H9 (cell line): ENCODE measurements at regions not wholly inside any gene's neighbourhood (a gene's known extent, or its start where the extent isn't known, plus 50 kb on each side); places are given as distances from the start of the nearest gene placed in this dataset.

ENCODE experiments used
- DNase-seq: peaks from one replicate; pipeline ENCODE4 v3.0.0-alpha.2; 2017
- H2AFZ ChIP-seq: one replicate; pipeline ENCODE4 v1.6.1; 2013; ENCODE audit warnings: mild to moderate bottlenecking, low read length, control low read depth, moderate library complexity
- H2AK5ac ChIP-seq: 2 replicates; pipeline ENCODE4 v1.6.1; 2013; ENCODE audit warnings: low read length, control low read depth, mixed read lengths; ENCODE audit not compliant: insufficient read length
- H2BK120ac ChIP-seq: one replicate; pipeline ENCODE4 v1.6.1; 2013; ENCODE audit warnings: low read depth, mild to moderate bottlenecking, low read length, control low read depth, inconsistent platforms; ENCODE audit not compliant: poor library complexity, severe bottlenecking
- H2BK12ac ChIP-seq: 2 replicates; pipeline ENCODE4 v1.6.1; 2013; ENCODE audit warnings: low read length, control low read depth, mixed read lengths, low read depth; ENCODE audit not compliant: insufficient read length
- H2BK15ac ChIP-seq: 2 replicates; pipeline ENCODE4 v1.6.1; 2013; ENCODE audit warnings: low read depth, low read length, control low read depth
- H2BK20ac ChIP-seq: one replicate; pipeline ENCODE4 v1.6.1; 2013; ENCODE audit warnings: low read depth, mild to moderate bottlenecking, low read length, control low read depth, inconsistent platforms; ENCODE audit not compliant: poor library complexity, severe bottlenecking
- H2BK5ac ChIP-seq: 2 replicates; pipeline ENCODE4 v1.6.1; 2013; ENCODE audit warnings: low read length, control low read depth, mixed read lengths; ENCODE audit not compliant: insufficient read length
- H3K14ac ChIP-seq: 2 replicates; pipeline ENCODE4 v1.6.1; 2013; ENCODE audit warnings: low read length, control low read depth; ENCODE audit not compliant: insufficient read depth
- H3K18ac ChIP-seq: 2 replicates; pipeline ENCODE4 v1.6.1; 2013; ENCODE audit warnings: low read depth, mild to moderate bottlenecking, mixed read lengths, low read length, control low read depth; ENCODE audit not compliant: insufficient read length
- H3K23ac ChIP-seq: 2 replicates; pipeline ENCODE4 v1.6.1; 2013; ENCODE audit warnings: low read length, control low read depth, mixed read lengths, low read depth; ENCODE audit not compliant: insufficient read length
- H3K23me2 ChIP-seq: 2 replicates; pipeline ENCODE4 v1.6.1; 2013; ENCODE audit warnings: low read depth, mild to moderate bottlenecking, mixed read lengths, low read length, control low read depth; ENCODE audit not compliant: insufficient read length, poor library complexity, severe bottlenecking
- H3K27ac ChIP-seq: 2 replicates; pipeline ENCODE4 v1.5.1; 2013; ENCODE audit warnings: low read length, control low read depth, mixed read lengths, low read depth; ENCODE audit not compliant: insufficient read length
- H3K27me3 ChIP-seq: 2 replicates; pipeline ENCODE4 v1.6.1; 2013; ENCODE audit warnings: low read length, control low read depth, inconsistent platforms; ENCODE audit not compliant: insufficient read depth
- H3K4ac ChIP-seq: 2 replicates; pipeline ENCODE4 v1.6.1; 2013; ENCODE audit warnings: low read depth, mild to moderate bottlenecking, control low read depth, inconsistent platforms, low read length, moderate library complexity
- H3K4me1 ChIP-seq: 2 replicates; pipeline ENCODE4 v1.6.1; 2013; ENCODE audit warnings: low read length, control low read depth, inconsistent platforms; ENCODE audit not compliant: insufficient read depth
- H3K4me2 ChIP-seq: 2 replicates; pipeline ENCODE4 v1.6.1; 2013; ENCODE audit warnings: low read length, control low read depth, mixed read lengths; ENCODE audit not compliant: insufficient read length, insufficient read depth
- H3K56ac ChIP-seq: 2 replicates; pipeline ENCODE4 v1.6.1; 2013; ENCODE audit warnings: low read depth, mild to moderate bottlenecking, mixed read lengths, low read length, control low read depth; ENCODE audit not compliant: insufficient read length
- H3K79me1 ChIP-seq: 2 replicates; pipeline ENCODE4 v1.6.1; 2013; ENCODE audit warnings: low read depth, mild to moderate bottlenecking, moderate library complexity, low read length, control low read depth, inconsistent platforms; ENCODE audit not compliant: insufficient read depth, poor library complexity, severe bottlenecking
- H3K79me2 ChIP-seq: 2 replicates; pipeline ENCODE4 v1.6.1; 2013; ENCODE audit warnings: low read length, control low read depth, inconsistent platforms; ENCODE audit not compliant: insufficient read depth
- H3K9ac ChIP-seq: 2 replicates; pipeline ENCODE4 v1.6.1; 2013; ENCODE audit warnings: low read length, control low read depth, mixed read lengths; ENCODE audit not compliant: insufficient read length; ENCODE audit errors: extremely low read depth
- H3K9me3 ChIP-seq: one replicate; pipeline ENCODE4 v1.6.1; 2013; ENCODE audit warnings: low read depth, low read length, inconsistent platforms; ENCODE audit not compliant: control insufficient read depth
- H3T11ph ChIP-seq: one replicate; pipeline ENCODE4 v1.6.1; 2013; ENCODE audit warnings: mild to moderate bottlenecking, low read length, control low read depth, inconsistent platforms
- H4K20me1 ChIP-seq: one replicate; pipeline ENCODE4 v1.6.1; 2013; ENCODE audit not compliant: control insufficient read depth, insufficient read length, insufficient read depth
- H4K5ac ChIP-seq: 2 replicates; pipeline ENCODE4 v1.6.1; 2013; ENCODE audit warnings: low read depth, mild to moderate bottlenecking, mixed read lengths, low read length, control low read depth; ENCODE audit not compliant: insufficient read length
- H4K8ac ChIP-seq: replicated peaks from 2 replicates; pipeline ENCODE4 v1.6.1; 2013; ENCODE audit warnings: low read length, control low read depth, mixed read lengths, low read depth; ENCODE audit not compliant: insufficient read length
- H4K91ac ChIP-seq: 2 replicates; pipeline ENCODE4 v1.6.1; 2013; ENCODE audit warnings: low read depth, mild to moderate bottlenecking, moderate library complexity, mixed read lengths, low read length, control low read depth; ENCODE audit not compliant: insufficient read length
- H3K27ac Mint-ChIP-seq, 3 experiments: 2 replicates in 2 of 3; 3 replicates in 1 of 3; pipeline ENCODE4 v1.8.0; 2020 to 2021; ENCODE audit warnings: mixed read lengths in 3 of 3, mild to moderate bottlenecking in 1 of 3, moderate library complexity in 1 of 3
- H3K27me3 Mint-ChIP-seq: 2 replicates; pipeline ENCODE4 v1.8.0; 2021; ENCODE audit warnings: low read depth, mild to moderate bottlenecking, moderate library complexity, mixed read lengths
- H3K36me3 Mint-ChIP-seq, 3 experiments: 2 replicates in 2 of 3; 3 replicates in 1 of 3; pipeline ENCODE4 v1.8.0; 2020 to 2021; ENCODE audit warnings: low read depth in 3 of 3, mixed read lengths in 3 of 3; ENCODE audit not compliant: insufficient read depth in 1 of 3
- H3K4me1 Mint-ChIP-seq, 2 experiments: 2 replicates each; pipeline ENCODE4 v1.8.0; 2020; ENCODE audit warnings: mixed read lengths in 2 of 2
- H3K4me3 Mint-ChIP-seq, 2 experiments: 2 replicates in 1 of 2; 3 replicates in 1 of 2; pipeline ENCODE4 v1.8.0; 2020 to 2021; ENCODE audit warnings: mild to moderate bottlenecking in 2 of 2, mixed read lengths in 2 of 2, moderate library complexity in 1 of 2
- H3K9me3 Mint-ChIP-seq, 2 experiments: 2 replicates in 1 of 2; 3 replicates in 1 of 2; pipeline ENCODE4 v1.8.0; 2020; ENCODE audit warnings: mild to moderate bottlenecking in 2 of 2, mixed read lengths in 2 of 2, moderate library complexity in 1 of 2
- CTCF ChIP-seq: fragments of 200-600 bp; sonication (generic); conservative IDR thresholded peaks from 3 replicates; pipeline ENCODE4 v1.8.0; 2021; ENCODE audit warnings: antibody characterized with exemption, mild to moderate bottlenecking
- WGBS: extraction: QIAGEN DNeasy Blood & Tissue Kit; methylation state at CpG from one replicate; pipeline ENCODE4 v1.1.7; 2013; ENCODE audit warnings: missing lambda C conversion rate, low lambda C conversion rate, mixed read lengths; ENCODE audit not compliant: insufficient read length; ENCODE audit errors: extremely low coverage; 5-methylcytosine and 5-hydroxymethylcytosine counted together

GRCh38 chr4:38455092-38455862, 208.7 kb upstream of the KLF3 start:
- no peak overlapping the region for H2BK5ac ChIP-seq
- H3K27ac ChIP-seq, result no peak overlapping the region
- H4K91ac ChIP-seq, result no peak overlapping the region
- DNase-seq, result no peak
- H3K14ac ChIP-seq, result no peak overlapping the region
- no peak overlapping the region for H4K5ac ChIP-seq
- H2BK120ac ChIP-seq, result no peak overlapping the region
- no peaks in the 10 kb centered on the region for H3K23me2 ChIP-seq
- no CpG with 5 or more reads among the region's 7 CpGs for WGBS
- H2AK5ac ChIP-seq, result no peak overlapping the region
- H2BK12ac ChIP-seq, result no peak overlapping the region
- no peaks in the 10 kb centered on the region for H3K4me1 Mint-ChIP-seq
- no peak overlapping the region for H3K4ac ChIP-seq
- H3K79me1 ChIP-seq, result no peaks in the 10 kb centered on the region
- H2BK15ac ChIP-seq, result no peak overlapping the region
- no peak overlapping the region for H3T11ph ChIP-seq
- H2AFZ ChIP-seq, result no peak overlapping the region
- H3K9ac ChIP-seq, result no peak overlapping the region
- no peak overlapping the region for H4K8ac ChIP-seq
- H3K23ac ChIP-seq, result no peak overlapping the region
- peaks cover 2% of the 10 kb centered on the region; the same call in 1 of the 2 replicates for H3K27me3 Mint-ChIP-seq
- no peak overlapping the region for H2BK20ac ChIP-seq
- no peaks in the 10 kb centered on the region for H3K4me1 ChIP-seq
- H3K4me3 Mint-ChIP-seq, result no peak overlapping the region
- no peaks in the 10 kb centered on the region; a peak in 2 of 7 replicates for H3K36me3 Mint-ChIP-seq
- TF ChIP-seq CTCF, result no peak
- H3K9me3 ChIP-seq, result no peaks in the 10 kb centered on the region
- no peak overlapping the region for H3K56ac ChIP-seq
- H3K27ac Mint-ChIP-seq, result no peak overlapping the region
- no peak overlapping the region for H3K4me2 ChIP-seq
- H3K79me2 ChIP-seq, result no peaks in the 10 kb centered on the region
- no peaks in the 10 kb centered on the region for H3K9me3 Mint-ChIP-seq
- no peaks in the 10 kb centered on the region for H3K27me3 ChIP-seq
- no peaks in the 10 kb centered on the region for H4K20me1 ChIP-seq
- H3K18ac ChIP-seq, result no peak overlapping the region
